ENCODE measurements at regions not wholly inside any gene's neighbourhood (a gene's known extent, or its start where the extent isn't known, plus 50 kb on each side); places are given as distances from the start of the nearest gene placed in this dataset.

DNA sequence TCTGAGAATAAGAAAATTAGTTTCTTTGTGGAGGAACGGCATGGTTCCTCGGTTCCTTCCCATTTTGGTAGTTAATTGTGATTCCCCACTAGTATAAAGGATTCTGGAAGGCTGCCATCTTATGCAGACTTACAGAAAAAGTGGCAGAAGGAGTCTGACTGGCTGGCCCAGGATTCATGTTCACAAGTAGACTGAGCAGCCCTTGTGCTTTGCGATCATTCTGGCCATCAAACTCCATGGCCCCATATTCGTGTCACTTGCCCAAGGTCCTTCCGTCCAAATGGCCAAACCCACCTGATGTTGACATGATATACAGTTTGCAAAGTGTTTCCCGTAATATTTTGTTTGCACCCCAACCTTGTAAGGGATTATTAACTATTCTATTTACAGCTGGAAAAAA, 297.2 kb upstream of the AMIGO2 start:
- TF ChIP-seq JUNB (IDR thresholded peaks at IDR 0.05; ENCODE audit: unreplicated experiment): no peak
- TF ChIP-seq, protein P1, sequence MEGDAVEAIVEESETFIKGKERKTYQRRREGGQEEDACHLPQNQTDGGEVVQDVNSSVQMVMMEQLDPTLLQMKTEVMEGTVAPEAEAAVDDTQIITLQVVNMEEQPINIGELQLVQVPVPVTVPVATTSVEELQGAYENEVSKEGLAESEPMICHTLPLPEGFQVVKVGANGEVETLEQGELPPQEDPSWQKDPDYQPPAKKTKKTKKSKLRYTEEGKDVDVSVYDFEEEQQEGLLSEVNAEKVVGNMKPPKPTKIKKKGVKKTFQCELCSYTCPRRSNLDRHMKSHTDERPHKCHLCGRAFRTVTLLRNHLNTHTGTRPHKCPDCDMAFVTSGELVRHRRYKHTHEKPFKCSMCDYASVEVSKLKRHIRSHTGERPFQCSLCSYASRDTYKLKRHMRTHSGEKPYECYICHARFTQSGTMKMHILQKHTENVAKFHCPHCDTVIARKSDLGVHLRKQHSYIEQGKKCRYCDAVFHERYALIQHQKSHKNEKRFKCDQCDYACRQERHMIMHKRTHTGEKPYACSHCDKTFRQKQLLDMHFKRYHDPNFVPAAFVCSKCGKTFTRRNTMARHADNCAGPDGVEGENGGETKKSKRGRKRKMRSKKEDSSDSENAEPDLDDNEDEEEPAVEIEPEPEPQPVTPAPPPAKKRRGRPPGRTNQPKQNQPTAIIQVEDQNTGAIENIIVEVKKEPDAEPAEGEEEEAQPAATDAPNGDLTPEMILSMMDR (conservative IDR thresholded peaks at IDR 0.05; ENCODE audit: low read depth in 2 of 2): no peak
- TF ChIP-seq CREB1 (CRISPR knock-in tag; IDR thresholded peaks at IDR 0.05; ENCODE audit: low read depth): no peak
- no peak for TF ChIP-seq EZH2 (IDR thresholded peaks at IDR 0.05; ENCODE audit: low read depth, unreplicated experiment)
- TF ChIP-seq, protein P2, sequence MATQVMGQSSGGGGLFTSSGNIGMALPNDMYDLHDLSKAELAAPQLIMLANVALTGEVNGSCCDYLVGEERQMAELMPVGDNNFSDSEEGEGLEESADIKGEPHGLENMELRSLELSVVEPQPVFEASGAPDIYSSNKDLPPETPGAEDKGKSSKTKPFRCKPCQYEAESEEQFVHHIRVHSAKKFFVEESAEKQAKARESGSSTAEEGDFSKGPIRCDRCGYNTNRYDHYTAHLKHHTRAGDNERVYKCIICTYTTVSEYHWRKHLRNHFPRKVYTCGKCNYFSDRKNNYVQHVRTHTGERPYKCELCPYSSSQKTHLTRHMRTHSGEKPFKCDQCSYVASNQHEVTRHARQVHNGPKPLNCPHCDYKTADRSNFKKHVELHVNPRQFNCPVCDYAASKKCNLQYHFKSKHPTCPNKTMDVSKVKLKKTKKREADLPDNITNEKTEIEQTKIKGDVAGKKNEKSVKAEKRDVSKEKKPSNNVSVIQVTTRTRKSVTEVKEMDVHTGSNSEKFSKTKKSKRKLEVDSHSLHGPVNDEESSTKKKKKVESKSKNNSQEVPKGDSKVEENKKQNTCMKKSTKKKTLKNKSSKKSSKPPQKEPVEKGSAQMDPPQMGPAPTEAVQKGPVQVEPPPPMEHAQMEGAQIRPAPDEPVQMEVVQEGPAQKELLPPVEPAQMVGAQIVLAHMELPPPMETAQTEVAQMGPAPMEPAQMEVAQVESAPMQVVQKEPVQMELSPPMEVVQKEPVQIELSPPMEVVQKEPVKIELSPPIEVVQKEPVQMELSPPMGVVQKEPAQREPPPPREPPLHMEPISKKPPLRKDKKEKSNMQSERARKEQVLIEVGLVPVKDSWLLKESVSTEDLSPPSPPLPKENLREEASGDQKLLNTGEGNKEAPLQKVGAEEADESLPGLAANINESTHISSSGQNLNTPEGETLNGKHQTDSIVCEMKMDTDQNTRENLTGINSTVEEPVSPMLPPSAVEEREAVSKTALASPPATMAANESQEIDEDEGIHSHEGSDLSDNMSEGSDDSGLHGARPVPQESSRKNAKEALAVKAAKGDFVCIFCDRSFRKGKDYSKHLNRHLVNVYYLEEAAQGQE (IDR thresholded peaks at IDR 0.05; ENCODE audit: unreplicated experiment): no peak
- no peak for TF ChIP-seq ZNF331 (CRISPR knock-in tag; IDR thresholded peaks at IDR 0.05; ENCODE audit: low read depth)
- no peak for TF ChIP-seq POLR2AphosphoS5 (IDR thresholded peaks at IDR 0.05; ENCODE audit: low read depth)
- TF ChIP-seq STAT1 (IDR thresholded peaks at IDR 0.05; ENCODE audit: unreplicated experiment): no peak
- no peak for TF ChIP-seq EZH2phosphoT487 (IDR thresholded peaks at IDR 0.05; ENCODE audit: unreplicated experiment)

Data from GM23338 (cell line).